GDM1 (cell line): ENCODE measurements at regions not wholly inside any gene's neighbourhood (a gene's known extent, or its start where the extent isn't known, plus 50 kb on each side); places are given as distances from the start of the nearest gene placed in this dataset.
A peak's percentile ranks its signal among the peaks of the same experiment; 100 is the strongest.

Experiments used
- DNase-seq: peaks from one replicate; lab custom pipeline; 2025; lab: John Stamatoyannopoulos, UW

GRCh38 chr11:123255909-123256308, 60.9 kb upstream of the CLMP start:
- DNase-seq, result no peak

- no peak for DNase-seq
Measured at GRCh38 chr11:123254357-123254756, 59.3 kb upstream of the CLMP start.

- no peak for DNase-seq
Measured at GRCh38 chr11:123253911-123254310, 58.9 kb upstream of the CLMP start.

GRCh38 chr11:123253223-123253622, 58.2 kb upstream of the CLMP start:
- DNase-seq, result no peak

- DNase-seq, result no peak
Measured at GRCh38 chr11:123251657-123252344, 56.8 kb upstream of the CLMP start.

GRCh38 chr11:123250892-123251656, 56.0 kb upstream of the CLMP start:
- no peak for DNase-seq

GRCh38 chr11:123249354-123249753, 54.3 kb upstream of the CLMP start:
- DNase-seq, result no peak

- DNase-seq, result no peak
Measured at GRCh38 chr11:123247813-123248379, 52.8 kb upstream of the CLMP start.

- no peak for DNase-seq
Measured at GRCh38 chr11:123247496-123247799, 52.4 kb upstream of the CLMP start.

- DNase-seq, result peak; percentile 10
Measured at GRCh38 chr11:123246749-123247495, 51.9 kb upstream of the CLMP start.

GRCh38 chr11:123245567-123245966, 50.5 kb upstream of the CLMP start:
- no peak for DNase-seq
